ENCODE measurements at regions not wholly inside any gene's neighbourhood (a gene's known extent, or its start where the extent isn't known, plus 50 kb on each side); places are given as distances from the start of the nearest gene placed in this dataset.

DNA sequence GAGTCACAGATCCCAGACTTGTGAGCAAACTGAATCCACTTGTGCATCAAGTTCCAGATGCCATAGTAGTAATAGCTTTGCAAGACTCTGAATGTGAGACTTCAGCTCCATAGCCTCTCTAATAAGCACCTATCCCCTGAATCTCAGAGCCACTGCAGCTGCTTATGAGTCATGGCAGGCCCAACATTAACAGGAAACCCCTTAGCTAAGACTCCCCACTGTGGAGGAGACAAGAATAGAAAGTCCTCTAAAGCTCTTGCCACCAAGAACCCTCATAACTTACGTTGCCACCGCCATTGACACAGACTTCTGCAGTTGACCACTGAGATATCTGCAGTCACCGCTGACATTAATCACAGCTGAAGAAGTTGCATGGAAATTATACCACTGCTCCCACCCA, 62.9 kb upstream of the PDE3A start:
- Histone ChIP-seq H3K27ac (ENCODE audit: low read length) (no peak overlapping the region), H3K4me3 (ENCODE audit: low read length in 2 of 2) (no peak overlapping the region), H3K4me1 (ENCODE audit: control insufficient read depth, insufficient read depth, low read length) (no peaks in the 10 kb centered on the region), H3K27me3 (ENCODE audit: control insufficient read depth in 1 of 2, insufficient read depth in 2 of 2, low read length in 2 of 2) (no peaks in the 10 kb centered on the region), H3K36me3 (ENCODE audit: control insufficient read depth in 2 of 2, insufficient read depth in 2 of 2, low read length in 2 of 2) (no peaks in the 10 kb centered on the region), H3K9me3 (ENCODE audit: control insufficient read depth in 2 of 2, low read length in 2 of 2) (no peaks in the 10 kb centered on the region), H3K9ac (ENCODE audit: low read length in 2 of 2) (no peak overlapping the region)

DNA sequence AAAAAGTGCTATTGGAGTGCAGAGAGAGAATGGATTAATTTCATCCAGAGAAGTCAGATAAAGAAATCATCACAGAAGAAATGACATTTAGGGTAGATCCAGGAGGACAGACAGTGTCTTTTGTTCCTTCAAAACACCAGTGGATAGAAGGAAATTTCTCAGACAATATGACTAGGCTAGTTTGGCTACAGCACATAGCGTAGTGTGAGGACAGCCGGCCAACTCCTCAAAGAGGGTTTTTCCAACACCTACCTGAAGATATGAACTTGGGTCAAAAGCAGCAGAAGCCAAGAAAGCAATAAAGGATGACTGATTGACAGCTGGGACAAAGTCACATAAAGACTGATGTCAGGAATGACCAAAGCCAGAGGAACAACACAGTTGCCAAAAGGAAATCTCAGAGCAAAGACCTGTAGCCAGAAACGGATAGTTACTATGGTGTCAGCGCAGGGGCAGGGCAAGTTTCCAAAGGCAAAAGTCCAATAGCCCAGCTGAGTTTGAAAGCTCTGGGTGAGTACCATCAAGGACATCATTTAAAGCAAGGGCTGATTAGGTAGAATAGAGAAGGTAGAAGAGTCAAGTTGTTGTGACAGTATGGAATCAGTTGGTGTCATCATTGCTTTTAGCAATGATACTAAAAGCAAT, 58.7 kb upstream of the PDE3A start:
- no peaks in the 10 kb centered on the region for H3K27me3 ChIP-seq (ENCODE audit: control insufficient read depth in 1 of 2, insufficient read depth in 2 of 2, low read length in 2 of 2)
- no peak overlapping the region for H3K27ac ChIP-seq (ENCODE audit: low read length)
- no peak overlapping the region for H3K4me3 ChIP-seq (ENCODE audit: low read length in 2 of 2)
- H3K9me3 ChIP-seq (ENCODE audit: control insufficient read depth in 2 of 2, low read length in 2 of 2) = no peaks in the 10 kb centered on the region
- H3K9ac ChIP-seq (ENCODE audit: low read length in 2 of 2) = no peak overlapping the region
- H3K36me3 ChIP-seq (ENCODE audit: control insufficient read depth in 2 of 2, insufficient read depth in 2 of 2, low read length in 2 of 2) = no peaks in the 10 kb centered on the region
- no peaks in the 10 kb centered on the region for H3K4me1 ChIP-seq (ENCODE audit: control insufficient read depth, insufficient read depth, low read length)

DNA sequence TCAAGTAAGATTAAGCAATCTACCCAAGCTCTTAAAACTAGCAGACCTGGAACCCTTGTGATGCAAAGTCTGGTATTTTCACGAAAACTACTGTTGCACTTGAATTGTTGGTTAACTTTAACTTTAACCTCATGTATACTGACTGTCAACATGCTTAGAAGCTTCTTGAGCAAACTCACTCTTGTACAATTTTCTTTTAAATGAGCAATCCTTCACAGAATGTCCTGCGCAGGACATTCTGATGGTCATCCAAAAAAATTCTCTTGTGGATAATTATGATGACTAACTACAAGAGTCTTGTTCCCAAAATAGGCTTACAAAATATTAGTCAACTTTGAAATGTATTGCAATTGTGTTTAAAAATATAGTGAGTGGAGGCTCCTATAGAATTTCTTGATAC, 54.0 kb upstream of the PDE3A start:
- no peaks in the 10 kb centered on the region for H3K36me3 ChIP-seq (ENCODE audit: control insufficient read depth in 2 of 2, insufficient read depth in 2 of 2, low read length in 2 of 2)
- H3K27me3 ChIP-seq (ENCODE audit: control insufficient read depth in 1 of 2, insufficient read depth in 2 of 2, low read length in 2 of 2) = no peaks in the 10 kb centered on the region
- H3K27ac ChIP-seq (ENCODE audit: low read length) = no peak overlapping the region
- no peak overlapping the region for H3K9ac ChIP-seq (ENCODE audit: low read length in 2 of 2)
- no peak overlapping the region for H3K4me3 ChIP-seq (ENCODE audit: low read length in 2 of 2)
- no peaks in the 10 kb centered on the region for H3K9me3 ChIP-seq (ENCODE audit: control insufficient read depth in 2 of 2, low read length in 2 of 2)
- no peaks in the 10 kb centered on the region for H3K4me1 ChIP-seq (ENCODE audit: control insufficient read depth, insufficient read depth, low read length)

DNA sequence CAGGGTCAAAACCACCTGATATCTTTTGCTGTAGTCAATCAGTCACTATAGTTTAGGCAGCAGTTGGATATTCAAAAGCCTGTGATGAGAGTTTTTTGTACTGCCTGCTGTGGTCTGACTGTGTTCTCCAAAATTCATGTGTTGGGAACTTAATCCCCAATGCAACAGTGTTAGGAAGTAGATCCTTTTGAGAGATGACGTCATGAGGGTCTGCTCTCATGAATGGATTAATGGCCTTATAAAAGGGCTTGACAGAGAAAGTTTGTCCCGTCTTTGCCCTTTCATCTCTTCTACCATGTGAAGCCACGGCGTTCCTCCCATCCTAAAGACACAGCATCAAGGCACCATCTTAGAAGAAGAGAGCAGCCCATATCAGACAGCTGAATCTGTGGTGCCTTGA, 50.8 kb upstream of the PDE3A start:
- Histone ChIP-seq H3K9ac (ENCODE audit: low read length in 2 of 2) (no peak overlapping the region), H3K4me3 (ENCODE audit: low read length in 2 of 2) (no peak overlapping the region), H3K4me1 (ENCODE audit: control insufficient read depth, insufficient read depth, low read length) (no peaks in the 10 kb centered on the region), H3K27me3 (ENCODE audit: control insufficient read depth in 1 of 2, insufficient read depth in 2 of 2, low read length in 2 of 2) (no peaks in the 10 kb centered on the region), H3K36me3 (ENCODE audit: control insufficient read depth in 2 of 2, insufficient read depth in 2 of 2, low read length in 2 of 2) (no peaks in the 10 kb centered on the region), H3K9me3 (ENCODE audit: control insufficient read depth in 2 of 2, low read length in 2 of 2) (no peaks in the 10 kb centered on the region), H3K27ac (ENCODE audit: low read length) (no peak overlapping the region)
